ENCODE measurements at regions not wholly inside any gene's neighbourhood (a gene's known extent, or its start where the extent isn't known, plus 50 kb on each side); places are given as distances from the start of the nearest gene placed in this dataset.
A peak's percentile ranks its signal among the peaks of the same experiment; 100 is the strongest.

DNA sequence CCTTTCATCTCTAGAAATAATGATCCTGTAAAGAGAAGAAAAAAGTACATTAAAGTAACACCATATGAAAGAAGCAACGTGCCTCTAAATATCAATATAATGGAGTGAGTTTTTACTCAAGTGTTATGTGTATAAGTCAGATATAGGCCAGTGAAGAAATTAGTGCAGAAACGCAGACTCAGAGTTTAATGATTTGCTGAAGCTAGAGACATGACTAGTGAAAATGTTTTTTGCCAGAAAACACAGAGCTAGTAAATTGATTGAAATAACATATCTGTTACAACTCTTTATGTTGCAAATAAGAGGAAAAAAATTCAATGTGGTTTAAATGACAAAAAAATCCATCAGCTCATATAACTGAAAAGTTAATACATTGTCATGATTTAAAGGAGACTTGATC is 217.2 kb upstream of the NXPH2 start:
- DNase-seq, result no peak

GRCh38 chr2:138994502-138994901 is 214.3 kb upstream of the NXPH2 start:
- no peak for DNase-seq

DNA sequence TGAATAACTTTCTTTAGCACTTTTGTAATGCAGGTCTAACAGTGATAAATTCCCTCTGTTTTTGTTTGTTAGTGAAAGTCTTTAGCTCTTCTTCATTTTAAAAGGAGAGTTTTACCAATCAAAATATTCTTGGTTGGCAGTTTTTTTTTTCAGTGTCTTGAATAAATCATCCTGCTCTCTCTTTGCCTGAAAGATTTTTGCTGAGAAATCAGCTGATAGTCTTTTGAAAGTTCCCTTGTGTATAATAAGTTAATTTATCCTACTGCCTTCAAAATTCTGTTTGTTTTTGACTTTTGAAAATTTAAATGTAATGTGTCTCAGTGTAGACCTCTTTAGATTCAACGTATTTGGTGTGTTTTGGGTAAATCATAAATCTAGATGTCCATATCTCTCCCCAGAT is 205.7 kb upstream of the NXPH2 start:
- DNase-seq, result no peak

- no peak for DNase-seq
These were observed 199.1 kb upstream of the NXPH2 start for GRCh38 chr2:138979131-138979785.

DNA sequence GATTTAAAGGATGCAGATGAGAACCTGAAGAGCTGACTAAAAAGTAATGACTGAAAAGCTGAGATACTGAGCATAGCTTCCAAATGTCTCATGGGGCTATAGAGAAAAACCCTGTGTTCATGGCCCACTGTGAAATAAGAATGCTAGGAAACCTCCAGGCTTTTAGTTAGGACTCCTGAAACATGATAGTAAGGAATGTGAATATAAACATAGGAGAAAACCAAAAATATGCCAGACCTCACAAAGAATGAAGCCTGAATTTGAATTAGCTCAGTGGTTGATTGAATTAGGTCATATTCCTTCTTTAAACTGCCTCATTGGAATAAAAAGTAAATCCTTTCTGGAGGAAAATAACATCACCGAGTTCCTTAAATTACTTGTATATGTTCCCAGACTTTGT is 194.5 kb upstream of the NXPH2 start:
- no peak for DNase-seq

DNA sequence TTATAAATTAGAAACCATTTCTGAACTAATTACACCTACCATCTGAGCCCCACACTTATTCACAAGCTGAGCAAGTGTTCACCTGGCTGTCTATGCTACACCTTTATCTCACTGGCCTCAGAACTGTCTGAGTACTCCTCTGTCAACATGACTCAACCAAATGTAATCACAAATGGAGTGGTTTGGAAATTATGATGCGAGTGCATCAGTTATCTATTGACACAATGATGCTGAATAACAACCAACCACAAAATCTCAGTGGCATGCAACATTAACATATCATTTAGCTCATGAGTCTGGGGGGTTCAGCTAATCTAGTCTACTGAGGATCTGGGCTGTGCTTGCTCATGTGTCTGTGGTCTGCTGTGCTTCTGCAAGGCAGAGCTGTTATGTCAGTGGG is 184.2 kb upstream of the NXPH2 start:
- no peak for DNase-seq

- DNase-seq, result no peak
These were observed 182.5 kb upstream of the NXPH2 start for GRCh38 chr2:138962686-138963085.

- DNase-seq, result no peak
These were observed 180.0 kb upstream of the NXPH2 start for GRCh38 chr2:138960191-138960590.

DNA sequence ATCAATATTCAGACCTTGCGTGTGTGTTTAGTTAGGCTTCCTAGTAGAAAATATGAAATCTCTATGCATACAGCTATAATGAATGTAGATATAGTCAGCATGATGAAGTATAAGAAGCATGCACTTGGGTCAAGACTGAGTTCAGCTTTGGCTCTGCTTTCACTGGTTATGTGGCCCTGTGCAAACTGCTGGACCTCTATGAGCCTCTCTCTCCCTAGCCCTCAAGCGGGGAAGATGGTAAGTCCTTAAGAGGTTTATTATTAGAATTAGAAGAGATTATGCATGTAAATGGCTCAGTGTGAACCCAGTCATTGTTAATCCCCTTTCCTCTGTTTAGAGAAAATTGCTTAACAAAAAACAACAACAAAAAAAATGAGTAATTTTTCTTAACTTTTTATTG is 178.8 kb upstream of the NXPH2 start:
- no peak for DNase-seq

DNA sequence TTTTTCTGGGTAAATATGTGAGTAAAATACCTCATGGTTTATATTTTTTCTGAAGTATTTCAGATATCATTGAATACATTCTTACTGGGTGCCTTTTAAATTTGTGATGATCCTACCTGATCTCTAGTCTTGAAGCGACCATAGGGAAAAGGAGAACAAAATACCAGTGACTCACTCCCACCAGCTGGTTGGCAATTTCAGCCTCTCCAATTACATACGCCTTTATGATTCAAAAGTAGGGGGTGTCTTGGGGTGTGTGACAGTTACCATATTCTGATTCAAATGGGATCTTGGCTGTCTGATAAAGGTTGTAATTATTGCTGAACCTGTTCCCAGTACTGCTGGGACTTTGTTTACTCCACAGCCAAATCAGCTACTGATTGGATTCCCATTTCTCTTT is 175.9 kb upstream of the NXPH2 start:
- no peak for DNase-seq

GRCh38 chr2:138950486-138950885 is 170.3 kb upstream of the NXPH2 start:
- no peak for DNase-seq

GRCh38 chr2:138949517-138949916 is 169.3 kb upstream of the NXPH2 start:
- DNase-seq, result no peak

DNA sequence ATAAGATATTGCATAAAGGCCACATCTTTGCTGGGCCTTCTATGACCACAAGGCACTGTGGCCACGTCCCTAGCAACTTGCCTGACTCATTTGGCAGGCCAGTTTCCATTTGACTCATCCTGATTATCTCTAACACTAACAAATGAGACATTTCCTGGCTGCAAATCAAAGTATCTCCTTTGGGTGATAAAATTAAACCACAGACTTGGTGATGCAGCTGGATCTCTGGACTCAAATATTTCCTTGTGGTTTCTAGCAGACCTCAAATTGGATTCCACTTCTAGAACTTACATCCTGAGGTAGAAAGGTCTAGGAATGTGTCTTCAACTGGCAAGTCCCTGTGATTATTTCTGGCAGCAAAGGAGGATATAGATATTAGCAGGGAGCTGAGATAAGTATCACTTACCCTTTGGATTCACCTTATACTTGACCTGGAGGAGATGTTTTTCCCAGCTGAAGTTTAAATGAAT is 167.9 kb upstream of the NXPH2 start:
- DNase-seq, result no peak

- DNase-seq, result no peak
These were observed 163.3 kb upstream of the NXPH2 start for GRCh38 chr2:138943470-138943869.

GRCh38 chr2:138942466-138942865 is 162.3 kb upstream of the NXPH2 start:
- no peak for DNase-seq

DNA sequence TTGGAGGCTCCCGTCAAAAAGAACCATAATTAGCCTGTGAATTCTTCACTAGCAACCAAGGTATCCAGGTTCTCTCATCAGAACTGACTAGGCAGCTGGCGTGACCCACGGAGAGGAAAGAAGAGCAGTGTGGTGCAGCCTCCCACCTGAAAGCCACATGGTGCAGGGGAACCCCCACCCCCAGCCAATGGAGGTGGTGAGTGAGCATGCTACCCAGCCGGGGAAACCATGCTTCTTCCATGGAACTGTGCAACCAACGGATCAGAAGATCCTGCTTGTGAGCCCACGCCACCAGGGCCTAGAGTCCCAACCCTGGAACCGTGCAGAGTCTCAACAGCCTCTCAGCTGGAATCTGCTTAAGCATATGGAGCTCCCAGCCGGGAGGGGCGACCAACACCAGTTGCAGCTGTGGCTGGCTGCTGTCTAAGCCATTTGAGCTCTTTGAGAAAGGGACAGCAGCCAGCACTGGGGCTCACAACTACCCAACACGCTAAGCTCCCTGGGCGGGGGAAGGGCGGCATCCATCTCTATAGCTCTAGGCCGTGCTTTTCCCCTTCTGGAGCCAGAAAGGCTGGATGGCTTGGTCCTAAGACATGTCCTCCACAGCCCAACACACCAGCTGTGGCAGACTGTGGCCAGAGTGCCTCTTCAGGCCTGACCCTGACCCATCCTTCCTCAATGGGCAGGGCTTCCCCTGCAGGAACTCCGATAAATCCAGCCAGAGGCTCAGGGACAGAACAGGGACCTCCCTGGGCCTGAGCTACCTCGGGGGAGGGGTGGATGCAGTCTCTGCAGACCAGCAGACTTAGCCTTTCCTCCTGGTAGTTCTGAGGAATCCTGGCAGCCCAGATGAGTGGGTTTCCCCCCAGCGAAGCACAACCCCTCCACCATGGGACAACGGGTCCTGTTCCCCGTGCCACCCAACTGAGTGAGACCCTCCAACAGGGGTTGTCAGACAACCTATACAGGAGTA is 151.4 kb upstream of the NXPH2 start:
- DNase-seq, result no peak

- DNase-seq, result no peak
These were observed 150.4 kb upstream of the NXPH2 start for GRCh38 chr2:138930571-138930970.

DNA sequence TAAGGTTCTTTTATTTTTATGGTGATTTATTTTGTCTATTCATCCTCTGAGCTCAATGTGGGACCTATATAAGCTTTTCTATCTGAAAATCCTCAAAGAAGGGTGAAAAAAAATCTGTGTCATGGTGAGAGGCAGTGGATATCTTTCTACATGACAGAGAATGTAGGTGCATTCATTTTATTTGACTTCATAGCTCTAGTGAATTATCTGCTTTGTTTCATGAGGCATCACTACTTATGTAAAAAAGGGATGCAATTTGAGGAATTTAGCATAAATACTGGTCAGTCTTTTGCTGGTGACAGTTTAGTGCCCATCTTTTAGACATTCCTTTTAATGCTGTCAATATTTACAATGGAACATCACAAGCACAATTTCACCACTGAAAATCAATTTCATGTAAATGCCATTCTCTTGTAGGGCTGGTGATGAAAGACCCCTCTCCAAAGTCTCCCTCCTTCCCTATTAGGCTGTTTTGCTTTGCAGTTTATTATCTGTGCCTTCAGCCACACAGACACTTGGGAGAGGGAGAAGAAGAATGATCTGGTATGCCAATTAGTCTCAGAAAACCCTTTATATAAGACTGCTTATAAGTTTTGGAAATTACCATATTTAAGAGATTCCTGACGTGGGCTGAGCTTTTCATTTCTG is 148.3 kb upstream of the NXPH2 start:
- DNase-seq, result no peak

DNA sequence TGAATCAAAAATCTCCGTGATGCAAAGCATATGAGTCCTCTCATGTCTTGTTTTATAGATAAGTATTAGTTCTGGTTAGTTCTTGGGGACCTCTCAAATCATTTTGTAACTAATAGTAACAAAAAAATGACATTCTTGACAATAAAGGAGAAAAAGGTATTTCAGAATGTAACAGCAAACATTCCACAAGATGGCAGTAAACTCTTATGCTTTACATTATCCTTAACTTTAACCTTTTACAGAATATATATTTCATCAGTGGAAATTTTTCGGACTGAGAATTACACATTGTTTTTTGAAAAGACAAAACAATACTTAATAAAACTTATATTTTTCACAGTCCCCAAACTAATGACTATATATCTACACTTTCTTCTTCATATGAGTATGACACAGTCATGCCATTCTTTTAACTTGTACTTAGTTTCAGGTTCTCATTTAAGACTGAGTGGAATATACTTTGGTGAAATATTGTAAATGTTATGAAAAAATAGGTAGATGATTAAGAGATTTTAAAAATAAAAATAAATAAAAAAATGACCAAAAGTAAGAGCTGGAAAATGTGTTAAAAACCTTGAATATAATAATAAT is 142.9 kb upstream of the NXPH2 start:
- peak; percentile 10 for DNase-seq

- DNase-seq, result no peak
These were observed 139.0 kb upstream of the NXPH2 start for GRCh38 chr2:138919120-138919747.

DNA sequence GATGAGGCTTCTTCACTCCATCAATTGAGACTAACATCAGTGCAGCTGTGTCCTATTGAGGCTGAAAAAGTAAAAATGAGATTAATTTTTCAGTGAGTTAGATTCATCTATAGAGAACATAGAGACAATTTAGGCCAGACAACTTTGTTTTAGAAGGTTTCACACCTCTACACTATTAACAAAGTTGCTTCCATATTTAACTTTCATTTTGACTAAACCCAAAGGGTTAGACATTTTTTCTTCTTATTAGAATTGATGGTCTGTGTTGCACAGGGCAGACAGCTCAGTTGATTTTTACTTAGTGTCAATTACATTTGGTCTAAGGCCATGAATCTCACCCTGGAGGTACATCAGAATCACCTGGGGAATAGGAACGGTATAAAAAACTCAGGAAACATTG is 130.2 kb upstream of the NXPH2 start:
- DNase-seq, result no peak

GRCh38 chr2:138906549-138906948 is 126.4 kb upstream of the NXPH2 start:
- DNase-seq, result no peak

All from NCI-H1092 treated with DMSO at 0.1 percent for 48 hours (cell line).